ENCODE measurements at regions not wholly inside any gene's neighbourhood (a gene's known extent, or its start where the extent isn't known, plus 50 kb on each side); places are given as distances from the start of the nearest gene placed in this dataset.

- Histone ChIP-seq H3K27ac (ENCODE audit: low read length) (no peak overlapping the region), H3K9ac (ENCODE audit: low read depth, low read length) (no peak overlapping the region), H3K27me3 (ENCODE audit: insufficient read depth, low read length, poor library complexity) (no peaks in the 10 kb centered on the region), H2AFZ (ENCODE audit: low read depth, low read length) (no peak overlapping the region), H3K36me3 (ENCODE audit: insufficient read depth, low read length) (no peaks in the 10 kb centered on the region), H3K9me3 (ENCODE audit: insufficient read depth, low read length, severe bottlenecking) (no peaks in the 10 kb centered on the region), H3K4me2 (ENCODE audit: insufficient read depth, low read length) (no peak overlapping the region), H4K20me1 (ENCODE audit: insufficient read depth, low read length) (no peaks in the 10 kb centered on the region), H3K4me1 (ENCODE audit: insufficient read depth, low read length) (0 out of 2 replicates have a peak, but pooled peaks cover 5% of the 10 kb centered on the region), H3K4me3 (ENCODE audit: low read depth in 1 of 2, low read length in 2 of 2) (no peak overlapping the region), H3K79me2 (ENCODE audit: insufficient read depth, low read length) (no peaks in the 10 kb centered on the region)
- no peak for TF ChIP-seq EZH2 (IDR thresholded peaks at IDR 0.05; ENCODE audit: borderline replicate concordance, low read depth, low read length, severe bottlenecking)
- TF ChIP-seq, protein P1, sequence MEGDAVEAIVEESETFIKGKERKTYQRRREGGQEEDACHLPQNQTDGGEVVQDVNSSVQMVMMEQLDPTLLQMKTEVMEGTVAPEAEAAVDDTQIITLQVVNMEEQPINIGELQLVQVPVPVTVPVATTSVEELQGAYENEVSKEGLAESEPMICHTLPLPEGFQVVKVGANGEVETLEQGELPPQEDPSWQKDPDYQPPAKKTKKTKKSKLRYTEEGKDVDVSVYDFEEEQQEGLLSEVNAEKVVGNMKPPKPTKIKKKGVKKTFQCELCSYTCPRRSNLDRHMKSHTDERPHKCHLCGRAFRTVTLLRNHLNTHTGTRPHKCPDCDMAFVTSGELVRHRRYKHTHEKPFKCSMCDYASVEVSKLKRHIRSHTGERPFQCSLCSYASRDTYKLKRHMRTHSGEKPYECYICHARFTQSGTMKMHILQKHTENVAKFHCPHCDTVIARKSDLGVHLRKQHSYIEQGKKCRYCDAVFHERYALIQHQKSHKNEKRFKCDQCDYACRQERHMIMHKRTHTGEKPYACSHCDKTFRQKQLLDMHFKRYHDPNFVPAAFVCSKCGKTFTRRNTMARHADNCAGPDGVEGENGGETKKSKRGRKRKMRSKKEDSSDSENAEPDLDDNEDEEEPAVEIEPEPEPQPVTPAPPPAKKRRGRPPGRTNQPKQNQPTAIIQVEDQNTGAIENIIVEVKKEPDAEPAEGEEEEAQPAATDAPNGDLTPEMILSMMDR (IDR thresholded peaks at IDR 0.05; ENCODE audit: borderline replicate concordance, extremely low read depth, low read length, poor library complexity, severe bottlenecking) = no peak
- ATAC-seq (ENCODE audit: insufficient read depth, low read depth) = no peak
- no peak for DNase-seq
Measured at GRCh38 chrX:42696536-42697124, 81.3 kb downstream of the PPP1R2C start.

GRCh38 chrX:42695800-42696358, 82.1 kb downstream of the PPP1R2C start:
- no peaks in the 10 kb centered on the region for H4K20me1 ChIP-seq (ENCODE audit: insufficient read depth, low read length)
- no peaks in the 10 kb centered on the region for H3K9me3 ChIP-seq (ENCODE audit: insufficient read depth, low read length, severe bottlenecking)
- TF ChIP-seq, protein P1 (IDR thresholded peaks at IDR 0.05; ENCODE audit: borderline replicate concordance, extremely low read depth, low read length, poor library complexity, severe bottlenecking) = no peak
- TF ChIP-seq EZH2 (IDR thresholded peaks at IDR 0.05; ENCODE audit: borderline replicate concordance, low read depth, low read length, severe bottlenecking) = no peak
- DNase-seq = no peak
- no peak overlapping the region for H3K9ac ChIP-seq (ENCODE audit: low read depth, low read length)
- H3K4me3 ChIP-seq (ENCODE audit: low read depth in 1 of 2, low read length in 2 of 2) = no peak overlapping the region
- H3K4me1 ChIP-seq (ENCODE audit: insufficient read depth, low read length) = 0 out of 2 replicates have a peak, but pooled peaks cover 5% of the 10 kb centered on the region
- no peaks in the 10 kb centered on the region for H3K27me3 ChIP-seq (ENCODE audit: insufficient read depth, low read length, poor library complexity)
- no peak overlapping the region; the same call in 1 of the 2 replicates for H2AFZ ChIP-seq (ENCODE audit: low read depth, low read length)
- no peak overlapping the region for H3K4me2 ChIP-seq (ENCODE audit: insufficient read depth, low read length)
- H3K79me2 ChIP-seq (ENCODE audit: insufficient read depth, low read length) = no peaks in the 10 kb centered on the region
- no peak for ATAC-seq (ENCODE audit: insufficient read depth, low read depth)
- H3K27ac ChIP-seq (ENCODE audit: low read length) = no peak overlapping the region
- H3K36me3 ChIP-seq (ENCODE audit: insufficient read depth, low read length) = no peaks in the 10 kb centered on the region

DNA sequence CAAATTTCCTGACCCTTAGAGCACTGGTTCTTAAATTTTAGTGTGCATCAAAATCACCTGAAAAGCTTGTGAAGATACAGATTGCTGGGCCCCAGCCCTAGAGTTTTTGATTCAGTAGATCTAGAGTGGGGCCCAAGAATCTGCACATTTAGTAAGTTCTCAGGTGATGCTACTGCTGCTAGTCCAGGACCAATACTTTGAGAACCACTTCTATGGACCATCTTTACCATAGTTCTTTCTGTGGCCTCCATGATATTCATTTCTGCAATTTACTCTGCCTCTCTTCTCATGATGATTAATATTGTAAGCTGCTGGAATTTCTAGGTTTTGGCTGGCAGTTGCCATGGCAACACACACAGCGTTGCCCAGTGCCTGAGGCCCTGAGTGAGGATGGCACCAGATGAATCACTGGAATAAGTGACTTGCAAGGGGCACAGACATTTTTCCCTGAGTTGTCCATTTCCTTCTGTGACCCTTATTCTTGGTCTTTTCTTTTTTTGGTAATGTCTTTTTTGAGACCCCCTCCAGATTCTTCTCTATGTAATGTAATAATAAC, 83.6 kb downstream of the PPP1R2C start:
- no peaks in the 10 kb centered on the region for H3K9me3 ChIP-seq (ENCODE audit: insufficient read depth, low read length, severe bottlenecking)
- H4K20me1 ChIP-seq (ENCODE audit: insufficient read depth, low read length) = no peaks in the 10 kb centered on the region
- H2AFZ ChIP-seq (ENCODE audit: low read depth, low read length) = no peak overlapping the region
- no peak overlapping the region for H3K4me2 ChIP-seq (ENCODE audit: insufficient read depth, low read length)
- no peak for TF ChIP-seq EZH2 (IDR thresholded peaks at IDR 0.05; ENCODE audit: borderline replicate concordance, low read depth, low read length, severe bottlenecking)
- TF ChIP-seq, protein P1 (IDR thresholded peaks at IDR 0.05; ENCODE audit: borderline replicate concordance, extremely low read depth, low read length, poor library complexity, severe bottlenecking) = no peak
- no peaks in the 10 kb centered on the region for H3K36me3 ChIP-seq (ENCODE audit: insufficient read depth, low read length)
- ATAC-seq (ENCODE audit: insufficient read depth, low read depth) (no peak), DNase-seq (no peak)
- H3K4me1 ChIP-seq (ENCODE audit: insufficient read depth, low read length) = 0 out of 2 replicates have a peak, but pooled peaks cover 5% of the 10 kb centered on the region
- H3K27me3 ChIP-seq (ENCODE audit: insufficient read depth, low read length, poor library complexity) = no peaks in the 10 kb centered on the region
- no peak overlapping the region for H3K27ac ChIP-seq (ENCODE audit: low read length)
- no peak overlapping the region for H3K4me3 ChIP-seq (ENCODE audit: low read depth in 1 of 2, low read length in 2 of 2)
- H3K9ac ChIP-seq (ENCODE audit: low read depth, low read length) = no peak overlapping the region
- no peaks in the 10 kb centered on the region for H3K79me2 ChIP-seq (ENCODE audit: insufficient read depth, low read length)
